SKM-1 treated with dmso at 0.1 percent for 144 hours (cell line): ENCODE measurements at regions not wholly inside any gene's neighbourhood (a gene's known extent, or its start where the extent isn't known, plus 50 kb on each side); places are given as distances from the start of the nearest gene placed in this dataset.
"Not testable (repeated sequence)": the region's sequence is repeated elsewhere in the genome, so short reads cannot be mapped to it uniquely, and the experiment has no call there.

Source experiments
- DNase-seq: peaks from one replicate; lab custom pipeline; 2025; ENCODE audit not compliant: unreplicated experiment; lab: John Stamatoyannopoulos, UW

- DNase-seq = not testable (repeated sequence)
These were observed 349.1 kb downstream of the SHANK2 start for GRCh38 chr11:70903229-70903628.

GRCh38 chr11:70906101-70906500, 346.3 kb downstream of the SHANK2 start:
- DNase-seq = no peak

- no peak for DNase-seq
These were observed 344.2 kb downstream of the SHANK2 start for GRCh38 chr11:70908223-70908622.

GRCh38 chr11:70910835-70911234, 341.5 kb downstream of the SHANK2 start:
- no peak for DNase-seq

GRCh38 chr11:70912226-70912840, 340.0 kb downstream of the SHANK2 start:
- no peak for DNase-seq

GRCh38 chr11:70913715-70914231, 338.6 kb downstream of the SHANK2 start:
- DNase-seq = no peak

GRCh38 chr11:70914496-70914895, 337.9 kb downstream of the SHANK2 start:
- DNase-seq = no peak

- DNase-seq = no peak
These were observed 337.0 kb downstream of the SHANK2 start for GRCh38 chr11:70915158-70915985.

GRCh38 chr11:70916351-70916750, 336.0 kb downstream of the SHANK2 start:
- no peak for DNase-seq

GRCh38 chr11:70918242-70918641, 334.1 kb downstream of the SHANK2 start:
- DNase-seq = no peak

- DNase-seq = no peak
These were observed 330.6 kb downstream of the SHANK2 start for GRCh38 chr11:70921804-70922203.

GRCh38 chr11:70924108-70924507, 328.3 kb downstream of the SHANK2 start:
- DNase-seq = no peak

- no peak for DNase-seq
These were observed 327.1 kb downstream of the SHANK2 start for GRCh38 chr11:70925238-70925637.

- no peak for DNase-seq
These were observed 325.7 kb downstream of the SHANK2 start for GRCh38 chr11:70926543-70927201.

GRCh38 chr11:70928854-70929598, 323.4 kb downstream of the SHANK2 start:
- no peak for DNase-seq

- DNase-seq = no peak
These were observed 322.2 kb downstream of the SHANK2 start for GRCh38 chr11:70930215-70930614.

GRCh38 chr11:70931430-70931829, 320.9 kb downstream of the SHANK2 start:
- no peak for DNase-seq

GRCh38 chr11:70933981-70934583, 318.3 kb downstream of the SHANK2 start:
- no peak for DNase-seq

- DNase-seq = no peak
These were observed 317.2 kb downstream of the SHANK2 start for GRCh38 chr11:70935006-70935768.

GRCh38 chr11:70942593-70942992, 309.8 kb downstream of the SHANK2 start:
- no peak for DNase-seq
